ENCODE measurements at regions not wholly inside any gene's neighbourhood (a gene's known extent, or its start where the extent isn't known, plus 50 kb on each side); places are given as distances from the start of the nearest gene placed in this dataset.

- H3K79me2 ChIP-seq (ENCODE audit: low read length) = 0 out of 2 replicates have a peak, but pooled peaks cover 6% of the 10 kb centered on the region
- no peaks in the 10 kb centered on the region for H3F3A ChIP-seq (ENCODE audit: insufficient read depth, low read length)
- H2AFZ ChIP-seq (ENCODE audit: low read length) = no peak overlapping the region
- no peaks in the 10 kb centered on the region for H3K36me3 ChIP-seq (replicated peaks; ENCODE audit: insufficient read depth, low read length)
- H3K27me3 ChIP-seq (replicated peaks; ENCODE audit: insufficient read depth, low read length) = no peaks in the 10 kb centered on the region
- no peak overlapping the region for H3K27ac ChIP-seq (ENCODE audit: low read length)
- no peaks in the 10 kb centered on the region for H3K9me2 ChIP-seq (replicated peaks; ENCODE audit: insufficient read depth, low read length)
- DNase-seq = no peak
- no peak for TF ChIP-seq EZH2phosphoT487 (IDR thresholded peaks at IDR 0.05; ENCODE audit: low read length)
- H3K4me3 ChIP-seq (ENCODE audit: low read length) = no peak overlapping the region
- H3K4me1 ChIP-seq (ENCODE audit: low read length) = peaks cover 21% of the 10 kb centered on the region
- H4K20me1 ChIP-seq (ENCODE audit: insufficient read depth, low read length) = no peaks in the 10 kb centered on the region
- H3K9ac ChIP-seq (ENCODE audit: low read length) = no peak overlapping the region
- H3K4me2 ChIP-seq (ENCODE audit: low read depth, low read length) = no peak overlapping the region
- H3K9me3 ChIP-seq (replicated peaks; ENCODE audit: insufficient read depth, low read length) = no peaks in the 10 kb centered on the region
Measured at GRCh38 chr14:95442016-95442632, 74.3 kb downstream of the SYNE3 start.

GRCh38 chr14:95440951-95441350, 75.5 kb downstream of the SYNE3 start:
- TF ChIP-seq EZH2phosphoT487 (IDR thresholded peaks at IDR 0.05; ENCODE audit: low read length) = no peak
- Histone ChIP-seq H3K9ac (ENCODE audit: low read length) (no peak overlapping the region), H3K79me2 (ENCODE audit: low read length) (peaks cover 6% of the 10 kb centered on the region; the same call in 1 of the 2 replicates), H3F3A (ENCODE audit: insufficient read depth, low read length) (no peaks in the 10 kb centered on the region), H3K4me2 (ENCODE audit: low read depth, low read length) (no peak overlapping the region), H3K9me3 (replicated peaks; ENCODE audit: insufficient read depth, low read length) (no peaks in the 10 kb centered on the region), H3K27me3 (replicated peaks; ENCODE audit: insufficient read depth, low read length) (no peaks in the 10 kb centered on the region), H2AFZ (ENCODE audit: low read length) (no peak overlapping the region), H3K27ac (ENCODE audit: low read length) (no peak overlapping the region), H3K9me2 (replicated peaks; ENCODE audit: insufficient read depth, low read length) (no peaks in the 10 kb centered on the region), H3K4me1 (ENCODE audit: low read length) (peaks cover 21% of the 10 kb centered on the region), H3K36me3 (replicated peaks; ENCODE audit: insufficient read depth, low read length) (no peaks in the 10 kb centered on the region), H3K4me3 (ENCODE audit: low read length) (no peak overlapping the region), H4K20me1 (ENCODE audit: insufficient read depth, low read length) (no peaks in the 10 kb centered on the region)
- DNase-seq = no peak

- Histone ChIP-seq H3K4me3 (ENCODE audit: low read length) (no peak overlapping the region), H3K9me3 (replicated peaks; ENCODE audit: insufficient read depth, low read length) (no peaks in the 10 kb centered on the region), H3K4me1 (ENCODE audit: low read length) (peaks cover 21% of the 10 kb centered on the region), H4K20me1 (ENCODE audit: insufficient read depth, low read length) (no peaks in the 10 kb centered on the region), H3K36me3 (replicated peaks; ENCODE audit: insufficient read depth, low read length) (no peaks in the 10 kb centered on the region; the same call in 1 of the 2 replicates), H3K79me2 (ENCODE audit: low read length) (peaks cover 6% of the 10 kb centered on the region; the same call in 1 of the 2 replicates), H3K27ac (ENCODE audit: low read length) (no peak overlapping the region), H3K4me2 (ENCODE audit: low read depth, low read length) (no peak overlapping the region), H3K9ac (ENCODE audit: low read length) (no peak overlapping the region), H2AFZ (ENCODE audit: low read length) (no peak overlapping the region), H3K27me3 (replicated peaks; ENCODE audit: insufficient read depth, low read length) (no peaks in the 10 kb centered on the region), H3F3A (ENCODE audit: insufficient read depth, low read length) (no peaks in the 10 kb centered on the region), H3K9me2 (replicated peaks; ENCODE audit: insufficient read depth, low read length) (no peaks in the 10 kb centered on the region)
- no peak for TF ChIP-seq EZH2 (optimal IDR thresholded peaks at IDR 0.05; ENCODE audit: low read depth, low read length)
- no peak for TF ChIP-seq EZH2phosphoT487 (IDR thresholded peaks at IDR 0.05; ENCODE audit: low read length)
- TF ChIP-seq CTCF (IDR thresholded peaks at IDR 0.05; ENCODE audit: low read length) = no peak
- DNase-seq = no peak
Measured at GRCh38 chr14:95440496-95440895, 76.0 kb downstream of the SYNE3 start.

- Histone ChIP-seq H4K20me1 (ENCODE audit: insufficient read depth, low read length) (no peaks in the 10 kb centered on the region), H3K4me3 (ENCODE audit: low read length) (no peak overlapping the region), H3K4me1 (ENCODE audit: low read length) (peaks cover 21% of the 10 kb centered on the region), H3K9me3 (replicated peaks; ENCODE audit: insufficient read depth, low read length) (no peaks in the 10 kb centered on the region), H2AFZ (ENCODE audit: low read length) (no peak overlapping the region), H3K27ac (ENCODE audit: low read length) (no peak overlapping the region), H3K9ac (ENCODE audit: low read length) (no peak overlapping the region), H3K36me3 (replicated peaks; ENCODE audit: insufficient read depth, low read length) (no peaks in the 10 kb centered on the region; the same call in 1 of the 2 replicates), H3K9me2 (replicated peaks; ENCODE audit: insufficient read depth, low read length) (no peaks in the 10 kb centered on the region), H3K4me2 (ENCODE audit: low read depth, low read length) (no peak overlapping the region), H3K79me2 (ENCODE audit: low read length) (peaks cover 6% of the 10 kb centered on the region; the same call in 1 of the 2 replicates), H3F3A (ENCODE audit: insufficient read depth, low read length) (no peaks in the 10 kb centered on the region), H3K27me3 (replicated peaks; ENCODE audit: insufficient read depth, low read length) (no peaks in the 10 kb centered on the region)
- TF ChIP-seq EZH2 (optimal IDR thresholded peaks at IDR 0.05; ENCODE audit: low read depth, low read length) (no peak), CTCF (IDR thresholded peaks at IDR 0.05; ENCODE audit: low read length) (no peak), EZH2phosphoT487 (IDR thresholded peaks at IDR 0.05; ENCODE audit: low read length) (no peak)
- no peak for DNase-seq
Measured at GRCh38 chr14:95439881-95440280, 76.6 kb downstream of the SYNE3 start.

Data from MM.1S (cell line).